ENCODE measurements at regions not wholly inside any gene's neighbourhood (a gene's known extent, or its start where the extent isn't known, plus 50 kb on each side); places are given as distances from the start of the nearest gene placed in this dataset.

- no peak overlapping the region for H3K27ac Mint-ChIP-seq
- H3K36me3 Mint-ChIP-seq, result peaks cover 3% of the 10 kb centered on the region
- H3F3A ChIP-seq (ENCODE audit: low read depth), result peaks cover 20% of the 10 kb centered on the region
- H3K27me3 Mint-ChIP-seq (ENCODE audit: insufficient read depth, low read depth), result peaks cover 2% of the 10 kb centered on the region
- peaks cover 60% of the 10 kb centered on the region for H3K4me1 Mint-ChIP-seq
- H3K4me3 Mint-ChIP-seq, result no peak overlapping the region
- H3K79me2 ChIP-seq (ENCODE audit: low read depth), result peaks cover 50% of the 10 kb centered on the region
- peaks cover 59% of the 10 kb centered on the region for H3K4me1 ChIP-seq
- H4K20me1 ChIP-seq (ENCODE audit: low read depth), result peaks cover 22% of the 10 kb centered on the region
- H3K9me3 ChIP-seq (ENCODE audit: low read depth), result no peaks in the 10 kb centered on the region
- no peaks in the 10 kb centered on the region for H3K9me3 Mint-ChIP-seq
- H3K9ac ChIP-seq, result no peak overlapping the region
- no peak overlapping the region for H3K4me3 ChIP-seq
- no peak overlapping the region for H3K27ac ChIP-seq
- no peak overlapping the region for H2AFZ ChIP-seq (replicated peaks)
- H3K4me2 ChIP-seq, result peak overlapping the region; percentile 26
- H3K36me3 ChIP-seq, result no peaks in the 10 kb centered on the region
- no peak for DNase-seq (ENCODE audit: low spot score)
- TF ChIP-seq EZH2phosphoT487 (IDR thresholded peaks at IDR 0.05), result no peak
- TF ChIP-seq CTCF (IDR thresholded peaks at IDR 0.05), result no peak
- no peaks in the 10 kb centered on the region for H3K27me3 ChIP-seq
These were observed 128.8 kb upstream of the IL12A start for GRCh38 chr3:159859836-159860235.

- peaks cover 57% of the 10 kb centered on the region for H3K4me1 Mint-ChIP-seq
- Histone ChIP-seq H3K79me2 (ENCODE audit: low read depth) (peaks cover 44% of the 10 kb centered on the region), H3K9me3 (ENCODE audit: low read depth) (no peaks in the 10 kb centered on the region), H3K4me1 (peaks cover 53% of the 10 kb centered on the region), H2AFZ (replicated peaks) (no peak overlapping the region), H3K4me3 (no peak overlapping the region), H3F3A (ENCODE audit: low read depth) (peaks cover 20% of the 10 kb centered on the region), H3K9ac (no peak overlapping the region), H3K36me3 (no peaks in the 10 kb centered on the region), H4K20me1 (ENCODE audit: low read depth) (peaks cover 22% of the 10 kb centered on the region), H3K27ac (no peak overlapping the region), H3K27me3 (no peaks in the 10 kb centered on the region), H3K4me2 (peak overlapping the region; percentile 26)
- peaks cover 3% of the 10 kb centered on the region for H3K36me3 Mint-ChIP-seq
- TF ChIP-seq EZH2 (IDR thresholded peaks at IDR 0.05) (no peak), CTCF (IDR thresholded peaks at IDR 0.05) (no peak), EZH2phosphoT487 (IDR thresholded peaks at IDR 0.05) (no peak)
- DNase-seq (ENCODE audit: low spot score), result no peak
- H3K9me3 Mint-ChIP-seq, result no peaks in the 10 kb centered on the region
- peaks cover 2% of the 10 kb centered on the region for H3K27me3 Mint-ChIP-seq (ENCODE audit: insufficient read depth, low read depth)
- no peak overlapping the region for H3K4me3 Mint-ChIP-seq
- H3K27ac Mint-ChIP-seq, result peak overlapping the region; percentile 76
These were observed 128.1 kb upstream of the IL12A start for GRCh38 chr3:159860269-159861116.

- Mint-ChIP-seq H3K9me3 (no peaks in the 10 kb centered on the region), H3K4me3 (peak overlapping the region; percentile 1), H3K36me3 (peaks cover 6% of the 10 kb centered on the region), H3K27me3 (ENCODE audit: insufficient read depth, low read depth) (peaks cover 2% of the 10 kb centered on the region), H3K27ac (peak overlapping the region; percentile 90), H3K4me1 (peaks cover 47% of the 10 kb centered on the region)
- peak; percentile 33 for DNase-seq (ENCODE audit: low spot score)
- H4K20me1 ChIP-seq (ENCODE audit: low read depth), result peaks cover 22% of the 10 kb centered on the region
- no peak overlapping the region for H2AFZ ChIP-seq (replicated peaks)
- no peak overlapping the region for H3K4me3 ChIP-seq
- no peak overlapping the region for H3K27ac ChIP-seq
- H3K79me2 ChIP-seq (ENCODE audit: low read depth), result peaks cover 40% of the 10 kb centered on the region
- TF ChIP-seq EZH2 (IDR thresholded peaks at IDR 0.05) (no peak), CTCF (IDR thresholded peaks at IDR 0.05) (no peak), EZH2phosphoT487 (IDR thresholded peaks at IDR 0.05) (no peak)
- peak overlapping the region; percentile 26 for H3K4me2 ChIP-seq
- H3K4me1 ChIP-seq, result peaks cover 43% of the 10 kb centered on the region
- H3F3A ChIP-seq (ENCODE audit: low read depth), result peaks cover 15% of the 10 kb centered on the region
- no peaks in the 10 kb centered on the region for H3K27me3 ChIP-seq
- H3K9ac ChIP-seq, result no peak overlapping the region
- H3K36me3 ChIP-seq, result no peaks in the 10 kb centered on the region
- H3K9me3 ChIP-seq (ENCODE audit: low read depth), result no peaks in the 10 kb centered on the region
These were observed 127.2 kb upstream of the IL12A start for GRCh38 chr3:159861369-159861987.
